Panc1 (cell line): ENCODE measurements at regions not wholly inside any gene's neighbourhood (a gene's known extent, or its start where the extent isn't known, plus 50 kb on each side); places are given as distances from the start of the nearest gene placed in this dataset.

Experiments
- ATAC-seq: fragments of 200-7000 bp; cut with Tn5 transposase; 2 replicates; pipeline ENCODE4 v1.9.1; 2020; ENCODE audit warnings: mild to moderate bottlenecking, moderate library complexity
- BruUV-seq: library from RNA; stranded (reverse); fragments of 400-500 nt; replicated peaks from 2 replicates; lab custom pipeline; 2021; lab: Mats Ljungman, UMichigan
- CTCF ChIA-PET: fragments of 300-600 bp; sonication (Branson Sonifier 250); formaldehyde crosslinking; loops from one replicate; lab custom pipeline; 2022; ENCODE audit warnings: antibody characterized with exemption; lab: Charles Lee
- POLR2A ChIA-PET: fragments of 300-600 bp; sonication (Branson Sonifier 250); formaldehyde crosslinking; loops from one replicate; lab custom pipeline; 2022; ENCODE audit warnings: antibody characterized with exemption; lab: Charles Lee
- DNase-seq: peaks from one replicate; pipeline ENCODE4 v3.0.0-alpha.2; 2010; ENCODE audit warnings: low read depth, low spot score
- H3K27ac ChIP-seq: 2 replicates; pipeline ENCODE4 v1.5.1; 2011; ENCODE audit warnings: mild to moderate bottlenecking, low read length, inconsistent platforms
- H3K27me3 ChIP-seq: fragments of 200-500 bp; sonication (Bioruptor generic); 2 replicates; pipeline ENCODE4 v1.6.0; 2014; ENCODE audit warnings: low read length, inconsistent platforms; ENCODE audit not compliant: control insufficient read depth, insufficient read depth
- H3K36me3 ChIP-seq: fragments of 200-500 bp; sonication (Bioruptor generic); 2 replicates; pipeline ENCODE4 v1.5.1; 2014; ENCODE audit warnings: inconsistent platforms, mild to moderate bottlenecking, low read length, moderate library complexity; ENCODE audit not compliant: control insufficient read depth, insufficient read depth
- H3K4me1 ChIP-seq: 2 replicates; pipeline ENCODE4 v1.5.1; 2011; ENCODE audit warnings: inconsistent platforms, mild to moderate bottlenecking, low read length, moderate library complexity; ENCODE audit not compliant: control insufficient read depth, insufficient read depth
- H3K4me3 ChIP-seq, 2 experiments: 2 replicates each; pipeline ENCODE4 v1.5.1; 2011 to 2012; ENCODE audit warnings: low read depth in 2 of 2, low read length in 2 of 2, mild to moderate bottlenecking in 2 of 2, inconsistent platforms in 1 of 2, moderate library complexity in 1 of 2
- H3K9me3 ChIP-seq: fragments of 200-500 bp; sonication (Bioruptor generic); 2 replicates; pipeline ENCODE4 v1.5.1; 2014; ENCODE audit warnings: low read depth, mild to moderate bottlenecking, inconsistent platforms, low read length, moderate library complexity; ENCODE audit not compliant: control insufficient read depth, insufficient read depth
- CTCF ChIP-seq: fragments of 450-650 bp; IDR thresholded peaks from 2 replicates; pipeline ENCODE4 v1.5.1; 2017; ENCODE audit warnings: mild to moderate bottlenecking
- POLR2AphosphoS5 ChIP-seq: IDR thresholded peaks from 2 replicates; pipeline ENCODE4 v1.6.1; 2012; ENCODE audit warnings: mild to moderate bottlenecking, low read depth, low read length, moderate library complexity
- REST ChIP-seq, 2 experiments: IDR thresholded peaks; 2 replicates each; pipeline ENCODE4 v1.6.1; 2011 to 2012; ENCODE audit warnings: low read depth in 2 of 2, control low read depth in 1 of 2, low read length in 1 of 2, mild to moderate bottlenecking in 1 of 2, moderate library complexity in 1 of 2; ENCODE audit not compliant: insufficient read depth in 1 of 2
- SIN3A ChIP-seq: IDR thresholded peaks from 2 replicates; pipeline ENCODE4 v1.6.1; 2012; ENCODE audit warnings: low read depth, mild to moderate bottlenecking, low read length, moderate library complexity, borderline replicate concordance; ENCODE audit not compliant: insufficient read depth
- TCF7L2 ChIP-seq: IDR thresholded peaks from 2 replicates; pipeline ENCODE4 v1.6.1; 2011; ENCODE audit warnings: mild to moderate bottlenecking, low read depth, low read length, inconsistent platforms
- in situ Hi-C: cut with HindIII; loops from 2 replicates; pipeline ENCODE4 v1.10.0; 2016; ENCODE audit warnings: low sequenced_read_pairs, low pct_unique_long_range_greater_than_20kb
- intact Hi-C: fragments of 100-400 bp; cut with micrococcal nuclease; formaldehyde crosslinking; loops from one replicate; pipeline ENCODE4 v1.10.0; 2022; ENCODE audit not compliant: unreplicated experiment

- TF ChIP-seq REST (IDR thresholded peaks at IDR 0.05; ENCODE audit: insufficient read depth in 1 of 2, low read depth in 2 of 2, low read length in 1 of 2): no peak
- no peak for TF ChIP-seq CTCF
- TF ChIP-seq SIN3A: no peak
- TF ChIP-seq TCF7L2: no peak
- TF ChIP-seq POLR2AphosphoS5: no peak
- no TSS peak for BruUV-seq
- ATAC-seq: no peak
- Histone ChIP-seq H3K4me3 (no peak overlapping the region), H3K9me3 (no peaks in the 10 kb centered on the region), H3K27ac (no peak overlapping the region), H3K36me3 (no peaks in the 10 kb centered on the region), H3K4me1 (no peaks in the 10 kb centered on the region), H3K27me3 (peaks cover 10% of the 10 kb centered on the region)
- CTCF ChIA-PET: interaction anchor here (0.6 kb wide), 1 partner anchor 460 kb away, joined by 4 read pairs; no protein-coding TSS in a partner anchor
- no peak for DNase-seq
- POLR2A ChIA-PET: no interaction called here
- intact Hi-C loops (no loop called here), in situ Hi-C loops (no loop called here)
Measured at GRCh38 chr2:241997017-241997416, 127.5 kb downstream of the RTP5 start.

GRCh38 chr2:241999184-241999583 lies 129.7 kb downstream of the RTP5 start:
- peaks cover 10% of the 10 kb centered on the region for H3K27me3 ChIP-seq
- H3K4me1 ChIP-seq: no peaks in the 10 kb centered on the region
- no peak overlapping the region for H3K4me3 ChIP-seq
- no TSS peak for BruUV-seq
- POLR2A ChIA-PET: no interaction called here
- TF ChIP-seq REST (IDR thresholded peaks at IDR 0.05; ENCODE audit: insufficient read depth in 1 of 2, low read depth in 2 of 2, low read length in 1 of 2): no peak
- no peak for TF ChIP-seq CTCF
- TF ChIP-seq TCF7L2: no peak
- no peak for TF ChIP-seq SIN3A
- no peak for TF ChIP-seq POLR2AphosphoS5
- no peak for ATAC-seq
- CTCF ChIA-PET: no interaction called here
- H3K27ac ChIP-seq: no peak overlapping the region
- H3K36me3 ChIP-seq: no peaks in the 10 kb centered on the region
- intact Hi-C loops: no loop called here
- H3K9me3 ChIP-seq: no peaks in the 10 kb centered on the region
- DNase-seq: no peak
- in situ Hi-C loops: no loop called here
